Gastroesophageal sphincter (tissue), 4 donors: ENCODE measurements at regions not wholly inside any gene's neighbourhood (a gene's known extent, or its start where the extent isn't known, plus 50 kb on each side); places are given as distances from the start of the nearest gene placed in this dataset.

Source experiments
- ATAC-seq: fragments of 150-250 bp; one replicate; pipeline ENCODE4 v1.9.1; 2016; ENCODE audit warnings: mild to moderate bottlenecking, moderate library complexity
- H3K27ac ChIP-seq, 4 donors: fragments of 200-600 bp; sonication (generic) in 3 of 4; 1 replicate in 3 of 4; 2 replicates in 1 of 4; pipeline ENCODE4 v1.5.1; 2016 to 2019
- H3K27me3 ChIP-seq: fragments of 200-600 bp; sonication (generic); one replicate; pipeline ENCODE4 v1.5.1; 2019
- H3K36me3 ChIP-seq, 2 donors: fragments of 200-600 bp; sonication (generic); one replicate each; pipeline ENCODE4 v1.5.1; 2019; ENCODE audit warnings: control low read depth in 1 of 2
- H3K4me1 ChIP-seq, 3 donors: fragments of 200-600 bp; sonication (generic); 1 replicate in 2 of 3; 2 replicates in 1 of 3; pipeline ENCODE4 v1.5.1; 2016 to 2019; ENCODE audit warnings: control low read depth in 2 of 3
- H3K4me3 ChIP-seq, 2 donors: fragments of 200-600 bp; sonication (generic); one replicate each; pipeline ENCODE4 v1.5.1; 2019; ENCODE audit warnings: mild to moderate bottlenecking in 1 of 2, moderate library complexity in 1 of 2
- H3K9me3 ChIP-seq, 3 donors: fragments of 200-600 bp; sonication (generic); one replicate each; pipeline ENCODE4 v1.5.1; 2017 to 2019; ENCODE audit warnings: control low read depth in 2 of 3
- EP300 ChIP-seq: sonication (generic); formaldehyde crosslinking; IDR thresholded peaks from one replicate; pipeline ENCODE4 v1.6.1; 2017; ENCODE audit warnings: antibody characterized with exemption, mild to moderate bottlenecking
- POLR2A ChIP-seq, 2 donors: fragments of 450-650 bp; IDR thresholded peaks; one replicate each; pipeline ENCODE4 v1.6.1; 2017; ENCODE audit warnings: antibody characterized with exemption in 2 of 2, mild to moderate bottlenecking in 2 of 2, moderate library complexity in 1 of 2
- POLR2AphosphoS5 ChIP-seq: sonication (generic); formaldehyde crosslinking; IDR thresholded peaks from one replicate; pipeline ENCODE4 v1.6.1; 2017; ENCODE audit warnings: antibody characterized with exemption
- WGBS, 2 donors: methylation state at CpG; one replicate each; pipeline ENCODE4 v1.1.5; 2018; ENCODE audit warnings: low coverage in 1 of 2; 5-methylcytosine and 5-hydroxymethylcytosine counted together
- TF ChIP-seq, protein P1 (sequence below), 4 experiments: fragments of 200-600 bp in 2 of 4; fragments of 450-650 bp in 2 of 4; sonication (generic) in 1 of 4; IDR thresholded peaks; one replicate each; pipeline ENCODE4 v1.5.1; 2017 to 2019; ENCODE audit warnings: antibody characterized with exemption in 4 of 4, mild to moderate bottlenecking in 2 of 4, moderate library complexity in 2 of 4

DNA sequence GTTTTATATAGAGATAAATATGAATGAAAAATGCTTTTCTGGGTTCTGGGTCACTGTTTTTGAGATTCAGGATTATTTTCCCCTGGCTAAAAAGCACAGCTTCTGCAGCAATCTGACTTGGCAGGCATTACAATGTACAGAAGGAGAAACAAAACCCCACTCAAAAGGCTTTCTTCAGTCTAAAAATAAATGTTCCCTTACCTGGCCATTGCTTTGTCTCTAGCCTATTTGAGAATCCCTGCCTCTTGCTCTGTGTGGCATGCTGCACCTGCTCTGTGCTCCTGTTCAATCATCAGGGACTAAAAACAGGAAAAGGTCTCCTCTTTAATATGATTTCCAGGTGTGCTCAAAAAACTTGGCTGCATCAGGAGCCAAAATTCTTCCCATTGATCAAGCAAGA, 187.4 kb upstream of the STAC start:
- TF ChIP-seq, protein P1, sequence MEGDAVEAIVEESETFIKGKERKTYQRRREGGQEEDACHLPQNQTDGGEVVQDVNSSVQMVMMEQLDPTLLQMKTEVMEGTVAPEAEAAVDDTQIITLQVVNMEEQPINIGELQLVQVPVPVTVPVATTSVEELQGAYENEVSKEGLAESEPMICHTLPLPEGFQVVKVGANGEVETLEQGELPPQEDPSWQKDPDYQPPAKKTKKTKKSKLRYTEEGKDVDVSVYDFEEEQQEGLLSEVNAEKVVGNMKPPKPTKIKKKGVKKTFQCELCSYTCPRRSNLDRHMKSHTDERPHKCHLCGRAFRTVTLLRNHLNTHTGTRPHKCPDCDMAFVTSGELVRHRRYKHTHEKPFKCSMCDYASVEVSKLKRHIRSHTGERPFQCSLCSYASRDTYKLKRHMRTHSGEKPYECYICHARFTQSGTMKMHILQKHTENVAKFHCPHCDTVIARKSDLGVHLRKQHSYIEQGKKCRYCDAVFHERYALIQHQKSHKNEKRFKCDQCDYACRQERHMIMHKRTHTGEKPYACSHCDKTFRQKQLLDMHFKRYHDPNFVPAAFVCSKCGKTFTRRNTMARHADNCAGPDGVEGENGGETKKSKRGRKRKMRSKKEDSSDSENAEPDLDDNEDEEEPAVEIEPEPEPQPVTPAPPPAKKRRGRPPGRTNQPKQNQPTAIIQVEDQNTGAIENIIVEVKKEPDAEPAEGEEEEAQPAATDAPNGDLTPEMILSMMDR (IDR thresholded peaks at IDR 0.05): no peak
- TF ChIP-seq POLR2AphosphoS5 (no peak), POLR2A (IDR thresholded peaks at IDR 0.05) (no peak), EP300 (no peak)
- ATAC-seq: no peak
- Histone ChIP-seq H3K27me3 (no peaks in the 10 kb centered on the region), H3K9me3 (peaks cover 0 to 4% (median 0%) of the 10 kb centered on the region in 3 donors), H3K4me1 (no peaks in the 10 kb centered on the region), H3K36me3 (no peaks in the 10 kb centered on the region), H3K27ac (no peak overlapping the region), H3K4me3 (no peak overlapping the region)

DNA sequence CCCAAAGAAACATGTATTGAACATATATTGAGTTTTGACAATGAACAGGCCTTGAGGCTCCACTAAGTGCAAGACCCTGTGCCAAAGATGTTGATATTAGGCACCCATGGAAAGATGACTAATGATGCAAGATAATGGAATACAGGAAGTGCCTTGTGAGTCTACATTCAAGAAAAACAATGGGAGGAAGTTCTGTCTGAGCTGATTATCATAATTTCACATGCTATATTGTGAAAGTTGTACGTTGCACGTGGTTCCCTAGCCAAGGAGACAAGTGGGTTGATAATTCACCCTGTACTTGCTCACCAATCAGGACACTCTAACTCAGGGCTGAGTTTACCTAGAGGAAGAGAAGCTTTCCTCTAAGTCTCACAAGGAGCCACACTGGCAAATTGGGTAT, 186.9 kb upstream of the STAC start:
- TF ChIP-seq POLR2A (IDR thresholded peaks at IDR 0.05): no peak
- no peak for TF ChIP-seq POLR2AphosphoS5
- TF ChIP-seq EP300: no peak
- TF ChIP-seq, protein P1 (IDR thresholded peaks at IDR 0.05): no peak
- Histone ChIP-seq H3K4me1 (no peaks in the 10 kb centered on the region), H3K4me3 (no peak overlapping the region), H3K36me3 (no peaks in the 10 kb centered on the region), H3K27me3 (no peaks in the 10 kb centered on the region), H3K27ac (no peak overlapping the region), H3K9me3 (peaks cover 0 to 4% (median 0%) of the 10 kb centered on the region in 3 donors)
- WGBS, 2 donors: 67 to 94% methylated on average over 2 of the region's 2 CpGs
- no peak for ATAC-seq

DNA sequence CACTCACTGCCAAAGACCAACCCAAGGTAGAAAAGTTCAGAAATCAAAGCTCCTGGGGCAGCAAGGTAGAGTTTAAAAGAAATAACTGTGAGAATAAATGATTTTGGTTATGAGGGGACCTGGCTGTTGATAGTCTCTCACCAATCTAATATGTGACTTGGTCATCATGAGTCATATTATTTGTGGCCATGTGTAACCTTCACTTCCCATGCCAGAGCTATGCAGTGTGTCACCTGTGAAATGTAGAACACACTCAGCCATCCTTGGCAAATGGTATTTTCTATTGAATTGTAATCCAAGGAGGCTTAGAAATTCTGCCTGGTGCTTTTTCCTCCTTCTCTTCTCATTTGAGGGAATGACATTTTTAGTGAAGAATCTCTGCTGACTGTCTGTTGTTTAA, 184.2 kb upstream of the STAC start:
- Histone ChIP-seq H3K36me3 (no peaks in the 10 kb centered on the region), H3K4me3 (no peak overlapping the region), H3K27me3 (no peaks in the 10 kb centered on the region), H3K9me3 (no peaks in the 10 kb centered on the region), H3K4me1 (no peaks in the 10 kb centered on the region), H3K27ac (no peak overlapping the region)
- ATAC-seq: no peak
- TF ChIP-seq POLR2A (IDR thresholded peaks at IDR 0.05) (no peak), POLR2AphosphoS5 (no peak), EP300 (no peak)

DNA sequence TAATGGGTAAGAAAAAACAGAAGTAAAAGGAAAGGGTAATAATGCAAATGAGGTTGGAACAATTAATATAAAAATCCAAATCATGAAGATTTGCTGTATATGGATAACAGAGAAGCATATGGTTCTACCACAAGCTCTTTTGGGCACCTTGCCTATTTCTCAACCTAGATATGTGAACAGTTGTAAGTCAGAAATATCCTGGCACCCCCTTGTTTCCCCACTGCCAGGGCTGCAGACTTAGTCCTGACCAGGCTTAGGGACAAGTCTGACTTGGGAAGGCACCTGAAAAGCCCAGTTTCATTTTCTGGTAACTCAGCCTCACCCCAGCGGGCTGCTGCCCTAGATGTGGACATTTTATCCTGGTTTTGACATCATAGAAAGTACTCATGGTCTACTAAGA, 183.2 kb upstream of the STAC start:
- Histone ChIP-seq H3K4me1 (no peaks in the 10 kb centered on the region), H3K9me3 (no peaks in the 10 kb centered on the region), H3K27me3 (no peaks in the 10 kb centered on the region), H3K36me3 (no peaks in the 10 kb centered on the region), H3K27ac (no peak overlapping the region), H3K4me3 (no peak overlapping the region)
- WGBS, 2 donors: 100% methylated on average over 1 of the region's 1 CpG; no CpG with 5 or more reads in 1 of the 2 donors
- ATAC-seq: no peak
- TF ChIP-seq POLR2AphosphoS5 (no peak), EP300 (no peak), POLR2A (IDR thresholded peaks at IDR 0.05) (no peak)
- TF ChIP-seq, protein P1 (IDR thresholded peaks at IDR 0.05): no peak

DNA sequence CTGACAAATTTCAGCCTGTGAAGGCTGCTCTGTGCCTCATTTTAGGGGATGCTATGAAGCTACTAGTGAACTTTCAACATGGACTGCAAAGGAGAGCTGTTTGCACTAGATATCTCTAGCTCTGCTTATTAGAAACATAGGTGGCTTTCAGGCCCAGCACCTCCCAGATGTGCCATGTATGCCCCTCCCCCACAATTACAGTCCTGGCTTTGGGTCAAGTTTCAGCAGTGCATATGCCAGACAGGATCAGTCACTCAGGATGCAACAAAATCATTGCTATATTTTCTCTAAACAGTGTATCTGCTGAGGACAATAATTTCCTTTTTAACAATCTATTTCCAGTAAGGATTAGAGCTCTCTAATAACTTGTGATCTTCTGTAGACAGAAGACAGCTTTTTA, 178.8 kb upstream of the STAC start:
- H3K27me3 ChIP-seq: no peaks in the 10 kb centered on the region
- no peaks in the 10 kb centered on the region for H3K9me3 ChIP-seq
- no peaks in the 10 kb centered on the region for H3K4me1 ChIP-seq
- TF ChIP-seq POLR2A (IDR thresholded peaks at IDR 0.05): no peak
- no peak for TF ChIP-seq EP300
- TF ChIP-seq POLR2AphosphoS5: no peak
- TF ChIP-seq, protein P1 (IDR thresholded peaks at IDR 0.05): no peak
- no peak overlapping the region for H3K4me3 ChIP-seq
- H3K36me3 ChIP-seq: no peaks in the 10 kb centered on the region
- H3K27ac ChIP-seq: no peak overlapping the region
- ATAC-seq: no peak
